Panc1 (cell line): ENCODE measurements at regions not wholly inside any gene's neighbourhood (a gene's known extent, or its start where the extent isn't known, plus 50 kb on each side); places are given as distances from the start of the nearest gene placed in this dataset.

Experiments used
- CTCF ChIP-seq: fragments of 450-650 bp; IDR thresholded peaks from 2 replicates; pipeline ENCODE4 v1.5.1; 2017; ENCODE audit warnings: mild to moderate bottlenecking
- POLR2AphosphoS5 ChIP-seq: IDR thresholded peaks from 2 replicates; pipeline ENCODE4 v1.6.1; 2012; ENCODE audit warnings: mild to moderate bottlenecking, low read depth, low read length, moderate library complexity
- REST ChIP-seq, 2 experiments: IDR thresholded peaks; 2 replicates each; pipeline ENCODE4 v1.6.1; 2011 to 2012; ENCODE audit warnings: low read depth in 2 of 2, control low read depth in 1 of 2, low read length in 1 of 2, mild to moderate bottlenecking in 1 of 2, moderate library complexity in 1 of 2; ENCODE audit not compliant: insufficient read depth in 1 of 2
- SIN3A ChIP-seq: IDR thresholded peaks from 2 replicates; pipeline ENCODE4 v1.6.1; 2012; ENCODE audit warnings: low read depth, mild to moderate bottlenecking, low read length, moderate library complexity, borderline replicate concordance; ENCODE audit not compliant: insufficient read depth
- TCF7L2 ChIP-seq: IDR thresholded peaks from 2 replicates; pipeline ENCODE4 v1.6.1; 2011; ENCODE audit warnings: mild to moderate bottlenecking, low read depth, low read length, inconsistent platforms

GRCh38 chr12:115078990-115079389, 395.0 kb upstream of the TBX3 start:
- TF ChIP-seq CTCF (no peak), POLR2AphosphoS5 (no peak), TCF7L2 (no peak), REST (IDR thresholded peaks at IDR 0.05; ENCODE audit: insufficient read depth in 1 of 2, low read depth in 2 of 2, low read length in 1 of 2) (no peak), SIN3A (no peak)
